ENCODE measurements at regions not wholly inside any gene's neighbourhood (a gene's known extent, or its start where the extent isn't known, plus 50 kb on each side); places are given as distances from the start of the nearest gene placed in this dataset.

- Histone ChIP-seq H3K9me2 (ENCODE audit: insufficient read depth, low read length) (no peaks in the 10 kb centered on the region), H3K79me2 (ENCODE audit: insufficient read depth, low read depth, low read length) (no peaks in the 10 kb centered on the region), H2AFZ (ENCODE audit: low read length) (no peak overlapping the region), H3K4me1 (ENCODE audit: insufficient read depth, low read length, poor library complexity, severe bottlenecking) (peaks cover 23% of the 10 kb centered on the region), H3K9me3 (ENCODE audit: low read length) (peaks cover 49% of the 10 kb centered on the region), H4K20me1 (ENCODE audit: insufficient read depth, low read length) (no peaks in the 10 kb centered on the region), H3K4me3 (ENCODE audit: low read depth, low read length, poor library complexity, severe bottlenecking) (no peak overlapping the region), H3K36me3 (ENCODE audit: insufficient read depth, low read length) (peaks cover 25% of the 10 kb centered on the region; the same call in 1 of the 2 replicates), H3K27ac (ENCODE audit: low read depth, low read length, poor library complexity, severe bottlenecking) (no peak overlapping the region), H3K4me2 (ENCODE audit: low read length) (no peak overlapping the region)
- intact Hi-C loops (cut with micrococcal nuclease; ENCODE audit: unreplicated experiment), result no loop called here
- DNase-seq (ENCODE audit: low spot score), result no peak
- no peak for TF ChIP-seq EZH2phosphoT487 (IDR thresholded peaks at IDR 0.05; ENCODE audit: borderline replicate concordance, low read depth, low read length)
- TF ChIP-seq, protein P1, sequence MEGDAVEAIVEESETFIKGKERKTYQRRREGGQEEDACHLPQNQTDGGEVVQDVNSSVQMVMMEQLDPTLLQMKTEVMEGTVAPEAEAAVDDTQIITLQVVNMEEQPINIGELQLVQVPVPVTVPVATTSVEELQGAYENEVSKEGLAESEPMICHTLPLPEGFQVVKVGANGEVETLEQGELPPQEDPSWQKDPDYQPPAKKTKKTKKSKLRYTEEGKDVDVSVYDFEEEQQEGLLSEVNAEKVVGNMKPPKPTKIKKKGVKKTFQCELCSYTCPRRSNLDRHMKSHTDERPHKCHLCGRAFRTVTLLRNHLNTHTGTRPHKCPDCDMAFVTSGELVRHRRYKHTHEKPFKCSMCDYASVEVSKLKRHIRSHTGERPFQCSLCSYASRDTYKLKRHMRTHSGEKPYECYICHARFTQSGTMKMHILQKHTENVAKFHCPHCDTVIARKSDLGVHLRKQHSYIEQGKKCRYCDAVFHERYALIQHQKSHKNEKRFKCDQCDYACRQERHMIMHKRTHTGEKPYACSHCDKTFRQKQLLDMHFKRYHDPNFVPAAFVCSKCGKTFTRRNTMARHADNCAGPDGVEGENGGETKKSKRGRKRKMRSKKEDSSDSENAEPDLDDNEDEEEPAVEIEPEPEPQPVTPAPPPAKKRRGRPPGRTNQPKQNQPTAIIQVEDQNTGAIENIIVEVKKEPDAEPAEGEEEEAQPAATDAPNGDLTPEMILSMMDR (conservative IDR thresholded peaks at IDR 0.05; ENCODE audit: low read length), result no peak
- no TSS peak for BruUV-seq (replicated peaks)
- ChIA-PET POLR2A (interaction anchor here (0.6 kb wide), 1 partner anchor 50 kb away, joined by 6 read pairs; no protein-coding TSS in a partner anchor), CTCF (ENCODE audit: unreplicated experiment) (no interaction called here)
Observed at GRCh38 chr16:26658915-26659314, 407.8 kb upstream of the C16orf82 start.

DNA sequence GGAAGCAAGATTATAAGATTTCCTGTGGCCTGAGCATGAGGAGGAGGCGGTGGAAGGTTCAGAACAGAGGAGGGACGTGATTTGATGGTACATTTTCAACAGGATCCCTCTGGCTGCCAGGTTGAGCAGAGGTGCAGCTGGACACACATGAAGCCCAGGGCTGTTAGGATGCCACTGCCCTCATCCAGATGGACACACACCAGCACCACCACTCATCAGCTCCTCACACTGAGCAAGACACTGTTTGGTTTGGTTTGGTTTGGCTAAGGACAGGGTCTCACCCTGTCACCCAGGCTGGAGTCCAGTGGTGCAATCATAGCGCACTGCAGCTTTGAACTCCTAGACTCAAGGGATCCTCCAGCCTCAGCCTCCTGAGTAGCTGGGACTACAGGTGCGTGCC, 402.6 kb upstream of the C16orf82 start:
- no peaks in the 10 kb centered on the region for H3K9me3 ChIP-seq (ENCODE audit: low read length)
- intact Hi-C loops (cut with micrococcal nuclease; ENCODE audit: unreplicated experiment), result no loop called here
- H3K27ac ChIP-seq (ENCODE audit: low read depth, low read length, poor library complexity, severe bottlenecking), result no peak overlapping the region
- no peaks in the 10 kb centered on the region for H3K79me2 ChIP-seq (ENCODE audit: insufficient read depth, low read depth, low read length)
- ChIA-PET POLR2A (interaction anchor here (1.4 to 1.5 kb wide), 2 partner anchors 12 to 25 kb away, joined by 3 to 5 read pairs; no protein-coding TSS in a partner anchor), CTCF (ENCODE audit: unreplicated experiment) (no interaction called here)
- H4K20me1 ChIP-seq (ENCODE audit: insufficient read depth, low read length), result no peaks in the 10 kb centered on the region
- no peaks in the 10 kb centered on the region for H3K36me3 ChIP-seq (ENCODE audit: insufficient read depth, low read length)
- BruUV-seq (replicated peaks), result no TSS peak
- TF ChIP-seq, protein P1 (conservative IDR thresholded peaks at IDR 0.05; ENCODE audit: low read length), result no peak
- TF ChIP-seq EZH2phosphoT487 (IDR thresholded peaks at IDR 0.05; ENCODE audit: borderline replicate concordance, low read depth, low read length), result no peak
- H2AFZ ChIP-seq (ENCODE audit: low read length), result 0 out of 2 replicates have a peak overlapping the region, but pooled peaks have one; percentile 66
- DNase-seq (ENCODE audit: low spot score), result no peak
- no peaks in the 10 kb centered on the region for H3K9me2 ChIP-seq (ENCODE audit: insufficient read depth, low read length)
- H3K4me2 ChIP-seq (ENCODE audit: low read length), result no peak overlapping the region
- peaks cover 20% of the 10 kb centered on the region for H3K4me1 ChIP-seq (ENCODE audit: insufficient read depth, low read length, poor library complexity, severe bottlenecking)
- no peak overlapping the region for H3K4me3 ChIP-seq (ENCODE audit: low read depth, low read length, poor library complexity, severe bottlenecking)

- no peaks in the 10 kb centered on the region for H3K9me3 ChIP-seq (ENCODE audit: low read length)
- intact Hi-C loops (cut with micrococcal nuclease; ENCODE audit: unreplicated experiment), result no loop called here
Observed at GRCh38 chr16:26665166-26665939, 401.4 kb upstream of the C16orf82 start.

More at GRCh38 chr16:26665166-26665939, 401.4 kb upstream of the C16orf82 start:
- H2AFZ ChIP-seq (ENCODE audit: low read length), result no peak overlapping the region; the same call in 1 of the 2 replicates
- H3K4me1 ChIP-seq (ENCODE audit: insufficient read depth, low read length, poor library complexity, severe bottlenecking), result peaks cover 20% of the 10 kb centered on the region
- no peaks in the 10 kb centered on the region for H4K20me1 ChIP-seq (ENCODE audit: insufficient read depth, low read length)
- no peaks in the 10 kb centered on the region for H3K9me2 ChIP-seq (ENCODE audit: insufficient read depth, low read length)
- ChIA-PET POLR2A (interaction anchor here (0.6 to 2.6 kb wide), 8 partner anchors 10 to 122 kb away, joined by 3 to 9 read pairs (median 3); no protein-coding TSS in a partner anchor), CTCF (ENCODE audit: unreplicated experiment) (interaction anchor here (1.1 to 1.9 kb wide), 2 partner anchors 20 to 34 kb away, joined by 3 to 5 read pairs; no protein-coding TSS in a partner anchor)
- no peaks in the 10 kb centered on the region for H3K36me3 ChIP-seq (ENCODE audit: insufficient read depth, low read length)
- H3K4me2 ChIP-seq (ENCODE audit: low read length), result no peak overlapping the region
- no peak overlapping the region for H3K27ac ChIP-seq (ENCODE audit: low read depth, low read length, poor library complexity, severe bottlenecking)
- TF ChIP-seq, protein P1 (conservative IDR thresholded peaks at IDR 0.05; ENCODE audit: low read length), result no peak
- TF ChIP-seq EZH2phosphoT487 (IDR thresholded peaks at IDR 0.05; ENCODE audit: borderline replicate concordance, low read depth, low read length), result no peak
- DNase-seq (ENCODE audit: low spot score), result no peak
- no TSS peak for BruUV-seq (replicated peaks)
- H3K4me3 ChIP-seq (ENCODE audit: low read depth, low read length, poor library complexity, severe bottlenecking), result no peak overlapping the region
- no peaks in the 10 kb centered on the region for H3K79me2 ChIP-seq (ENCODE audit: insufficient read depth, low read depth, low read length)
